Suprapubic skin (tissue), 4 donors: ENCODE measurements at regions not wholly inside any gene's neighbourhood (a gene's known extent, or its start where the extent isn't known, plus 50 kb on each side); places are given as distances from the start of the nearest gene placed in this dataset.

Experiments used
- DNase-seq, 2 donors: peaks; one replicate each; pipeline ENCODE4 v3.0.0-alpha.2; 2019; ENCODE audit warnings: low spot score in 2 of 2
- H3K27ac ChIP-seq: fragments of 200-600 bp; sonication (generic); one replicate; pipeline ENCODE4 v1.5.1; 2019
- H3K27me3 ChIP-seq: fragments of 200-600 bp; sonication (generic); one replicate; pipeline ENCODE4 v1.5.1; 2019
- H3K36me3 ChIP-seq: fragments of 200-600 bp; sonication (generic); one replicate; pipeline ENCODE4 v1.5.1; 2019
- H3K4me1 ChIP-seq: fragments of 200-600 bp; sonication (generic); one replicate; pipeline ENCODE4 v1.5.1; 2019
- H3K4me3 ChIP-seq: fragments of 200-600 bp; sonication (generic); one replicate; pipeline ENCODE4 v1.5.1; 2019; ENCODE audit warnings: mild to moderate bottlenecking
- H3K9me3 ChIP-seq: fragments of 200-600 bp; sonication (generic); one replicate; pipeline ENCODE4 v1.5.1; 2019
- EP300 ChIP-seq: sonication (generic); formaldehyde crosslinking; IDR thresholded peaks from one replicate; pipeline ENCODE4 v1.6.1; 2017; ENCODE audit warnings: antibody characterized with exemption
- POLR2A ChIP-seq, 2 donors: fragments of 450-650 bp; IDR thresholded peaks; one replicate each; pipeline ENCODE4 v1.6.1; 2017; ENCODE audit warnings: antibody characterized with exemption in 2 of 2, mild to moderate bottlenecking in 2 of 2, moderate library complexity in 2 of 2
- POLR2AphosphoS5 ChIP-seq, 3 donors: sonication (generic); formaldehyde crosslinking; IDR thresholded peaks; one replicate each; pipeline ENCODE4 v1.6.1; 2017; ENCODE audit warnings: antibody characterized with exemption in 3 of 3
- WGBS: methylation state at CpG from one replicate; pipeline ENCODE4 v1.1.5; 2018; 5-methylcytosine and 5-hydroxymethylcytosine counted together
- TF ChIP-seq, protein P1 (sequence below), 2 donors: fragments of 200-600 bp in 1 of 2; fragments of 450-650 bp in 1 of 2; sonication (generic) in 1 of 2; IDR thresholded peaks; one replicate each; pipeline ENCODE4 v1.5.1; 2016 to 2019; ENCODE audit warnings: antibody characterized with exemption in 2 of 2, mild to moderate bottlenecking in 1 of 2, moderate library complexity in 1 of 2

DNA sequence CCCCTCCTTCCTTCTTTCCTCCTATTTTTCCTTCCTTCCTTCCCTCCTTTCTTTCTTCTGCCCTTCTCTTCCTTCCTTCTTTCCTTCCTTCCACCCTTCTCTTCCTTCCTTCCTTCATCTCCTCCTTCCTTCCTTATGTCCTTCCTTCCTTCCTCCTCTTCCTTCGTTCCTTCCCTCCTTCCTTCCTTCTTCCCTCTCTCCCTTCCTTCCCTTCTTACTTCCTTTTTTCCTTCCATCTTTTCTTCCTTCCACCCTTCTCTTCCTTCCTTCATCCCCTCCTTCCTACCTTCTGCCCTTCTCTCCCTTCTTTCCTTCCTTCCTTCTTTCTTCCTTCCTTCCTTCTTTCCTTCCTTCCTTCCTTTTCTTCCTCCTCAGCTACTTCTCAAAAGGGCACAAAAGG is 287.3 kb upstream of the ZNF507 start:
- TF ChIP-seq, protein P1, sequence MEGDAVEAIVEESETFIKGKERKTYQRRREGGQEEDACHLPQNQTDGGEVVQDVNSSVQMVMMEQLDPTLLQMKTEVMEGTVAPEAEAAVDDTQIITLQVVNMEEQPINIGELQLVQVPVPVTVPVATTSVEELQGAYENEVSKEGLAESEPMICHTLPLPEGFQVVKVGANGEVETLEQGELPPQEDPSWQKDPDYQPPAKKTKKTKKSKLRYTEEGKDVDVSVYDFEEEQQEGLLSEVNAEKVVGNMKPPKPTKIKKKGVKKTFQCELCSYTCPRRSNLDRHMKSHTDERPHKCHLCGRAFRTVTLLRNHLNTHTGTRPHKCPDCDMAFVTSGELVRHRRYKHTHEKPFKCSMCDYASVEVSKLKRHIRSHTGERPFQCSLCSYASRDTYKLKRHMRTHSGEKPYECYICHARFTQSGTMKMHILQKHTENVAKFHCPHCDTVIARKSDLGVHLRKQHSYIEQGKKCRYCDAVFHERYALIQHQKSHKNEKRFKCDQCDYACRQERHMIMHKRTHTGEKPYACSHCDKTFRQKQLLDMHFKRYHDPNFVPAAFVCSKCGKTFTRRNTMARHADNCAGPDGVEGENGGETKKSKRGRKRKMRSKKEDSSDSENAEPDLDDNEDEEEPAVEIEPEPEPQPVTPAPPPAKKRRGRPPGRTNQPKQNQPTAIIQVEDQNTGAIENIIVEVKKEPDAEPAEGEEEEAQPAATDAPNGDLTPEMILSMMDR (IDR thresholded peaks at IDR 0.05), result no peak
- TF ChIP-seq POLR2AphosphoS5 (IDR thresholded peaks at IDR 0.05), result no peak
- no peak for TF ChIP-seq POLR2A (IDR thresholded peaks at IDR 0.05)
- no peak for TF ChIP-seq EP300
- no peaks in the 10 kb centered on the region for H3K27me3 ChIP-seq
- no peaks in the 10 kb centered on the region for H3K9me3 ChIP-seq
- no peak for DNase-seq
- H3K36me3 ChIP-seq, result no peaks in the 10 kb centered on the region
- H3K4me3 ChIP-seq, result no peak overlapping the region
- no peaks in the 10 kb centered on the region for H3K4me1 ChIP-seq
- WGBS, result 96% methylated on average over 1 of the region's 1 CpG
- H3K27ac ChIP-seq, result no peak overlapping the region

DNA sequence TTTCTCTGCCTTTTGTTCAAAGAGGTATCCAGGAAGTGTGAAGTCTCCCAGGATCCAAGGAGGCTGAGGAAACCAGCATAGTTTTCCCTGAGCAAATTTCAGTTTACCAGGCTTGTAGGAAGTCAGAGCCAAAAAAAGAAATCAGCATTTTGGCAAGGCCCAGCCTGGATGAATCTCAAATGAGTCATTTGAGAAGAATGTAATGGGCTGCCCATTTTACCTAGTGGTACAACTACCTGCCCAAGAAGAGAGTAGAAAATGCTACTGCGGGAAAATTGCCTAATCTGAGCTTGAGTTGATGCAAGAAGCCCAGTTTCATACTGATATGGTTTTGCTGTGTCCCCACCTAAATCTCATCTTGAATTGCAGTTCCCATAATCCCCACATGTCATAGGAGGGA is 284.1 kb upstream of the ZNF507 start:
- 65% methylated on average over 1 of the region's 1 CpG for WGBS
- no peak for DNase-seq
- no peak overlapping the region for H3K27ac ChIP-seq

DNA sequence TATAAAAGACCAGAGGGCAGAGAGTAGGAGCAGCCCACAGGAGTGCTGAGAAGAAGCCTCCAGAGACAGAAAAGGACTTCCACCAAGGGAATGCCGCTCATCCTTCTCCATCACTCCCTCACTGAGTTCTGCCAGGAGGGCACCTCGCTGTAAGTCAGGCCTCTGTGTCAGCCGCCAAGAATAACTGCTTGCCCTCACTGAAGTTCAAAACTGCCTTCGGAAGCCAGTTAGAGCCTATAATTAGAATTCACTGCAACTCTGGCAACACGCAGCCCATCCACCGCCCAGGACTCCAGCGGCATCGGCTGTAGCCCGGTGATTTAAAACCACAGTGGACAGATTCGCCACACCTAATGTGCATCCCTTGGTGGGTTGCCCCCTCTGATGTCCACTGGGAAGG is 281.8 kb upstream of the ZNF507 start:
- WGBS, result 75% methylated on average over 10 of the region's 10 CpGs
- Histone ChIP-seq H3K36me3 (no peaks in the 10 kb centered on the region), H3K4me3 (no peak overlapping the region), H3K4me1 (no peaks in the 10 kb centered on the region), H3K9me3 (no peaks in the 10 kb centered on the region), H3K27ac (no peak overlapping the region), H3K27me3 (no peaks in the 10 kb centered on the region)
- TF ChIP-seq POLR2AphosphoS5 (IDR thresholded peaks at IDR 0.05), result no peak
- no peak for TF ChIP-seq POLR2A (IDR thresholded peaks at IDR 0.05)
- no peak for TF ChIP-seq EP300
- TF ChIP-seq, protein P1 (IDR thresholded peaks at IDR 0.05), result no peak
- DNase-seq, result no peak

More for the DNA sequence above, 284.1 kb upstream of the ZNF507 start:
- Histone ChIP-seq H3K4me1 (no peaks in the 10 kb centered on the region), H3K27me3 (no peaks in the 10 kb centered on the region), H3K9me3 (no peaks in the 10 kb centered on the region), H3K4me3 (no peak overlapping the region), H3K36me3 (no peaks in the 10 kb centered on the region)
- no peak for TF ChIP-seq POLR2A (IDR thresholded peaks at IDR 0.05)
- TF ChIP-seq, protein P1 (IDR thresholded peaks at IDR 0.05), result no peak
- no peak for TF ChIP-seq EP300
- no peak for TF ChIP-seq POLR2AphosphoS5 (IDR thresholded peaks at IDR 0.05)

- Histone ChIP-seq H3K9me3 (no peaks in the 10 kb centered on the region), H3K36me3 (no peaks in the 10 kb centered on the region)
- 100% methylated on average over 3 of the region's 3 CpGs for WGBS
These were observed 279.4 kb upstream of the ZNF507 start for GRCh38 chr19:32066056-32066455.

DNA sequence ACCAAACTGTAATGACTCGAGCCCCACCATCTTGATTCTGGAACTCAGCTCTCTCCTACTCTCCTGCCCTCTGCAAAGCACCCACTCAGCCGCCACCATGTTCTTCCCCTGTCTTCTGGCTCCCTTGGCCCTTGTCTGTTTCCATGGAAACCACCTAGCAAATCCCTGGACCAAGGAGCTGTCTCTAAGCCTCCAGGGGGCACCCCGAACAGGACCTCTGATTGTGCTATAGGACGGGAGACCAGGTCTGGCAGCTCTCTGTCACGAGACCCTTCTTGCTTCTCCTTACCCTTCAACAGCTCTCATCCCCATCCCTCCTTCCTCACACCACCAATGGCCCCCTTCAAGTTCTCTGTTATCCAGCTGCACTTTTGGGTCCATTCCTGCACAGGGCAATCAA is 277.7 kb upstream of the ZNF507 start:
- WGBS, result 79% methylated on average over 5 of the region's 5 CpGs
- no peaks in the 10 kb centered on the region for H3K9me3 ChIP-seq

More at GRCh38 chr19:32066056-32066455, 279.4 kb upstream of the ZNF507 start:
- H3K27me3 ChIP-seq, result peaks cover 5% of the 10 kb centered on the region
- no peak for DNase-seq
- no peak overlapping the region for H3K27ac ChIP-seq
- TF ChIP-seq POLR2AphosphoS5 (IDR thresholded peaks at IDR 0.05) (no peak), EP300 (no peak), POLR2A (IDR thresholded peaks at IDR 0.05) (no peak)
- TF ChIP-seq, protein P1 (IDR thresholded peaks at IDR 0.05), result no peak
- H3K4me1 ChIP-seq, result peaks cover 3% of the 10 kb centered on the region
- no peak overlapping the region for H3K4me3 ChIP-seq

More for the DNA sequence above, 277.7 kb upstream of the ZNF507 start:
- Histone ChIP-seq H3K27me3 (peaks cover 5% of the 10 kb centered on the region), H3K4me3 (no peak overlapping the region), H3K36me3 (no peaks in the 10 kb centered on the region), H3K27ac (no peak overlapping the region), H3K4me1 (peaks cover 3% of the 10 kb centered on the region)
- no peak for DNase-seq
- no peak for TF ChIP-seq POLR2AphosphoS5 (IDR thresholded peaks at IDR 0.05)
- no peak for TF ChIP-seq EP300
- TF ChIP-seq POLR2A (IDR thresholded peaks at IDR 0.05), result no peak
- TF ChIP-seq, protein P1 (IDR thresholded peaks at IDR 0.05), result no peak
